ENCODE measurements at regions not wholly inside any gene's neighbourhood (a gene's known extent, or its start where the extent isn't known, plus 50 kb on each side); places are given as distances from the start of the nearest gene placed in this dataset.

- TF ChIP-seq CTCF (IDR thresholded peaks at IDR 0.05; ENCODE audit: insufficient read depth, low read depth, low read length) (no peak), EZH2 (IDR thresholded peaks at IDR 0.05; ENCODE audit: insufficient read depth, low read length) (no peak)
Measured at GRCh38 chr5:111643499-111643898, 113.5 kb downstream of the NREP start.
